GM23338 (cell line): ENCODE measurements at regions not wholly inside any gene's neighbourhood (a gene's known extent, or its start where the extent isn't known, plus 50 kb on each side); places are given as distances from the start of the nearest gene placed in this dataset.

Experiments used
- CREB1 ChIP-seq: fragments of 250-450 bp; sonication (Bioruptor Pico); IDR thresholded peaks from 2 replicates; pipeline ENCODE4 v1.5.0; 2020; ENCODE audit warnings: low read depth, mild to moderate bottlenecking, moderate library complexity
- ETS1 ChIP-seq: IDR thresholded peaks from 2 replicates; pipeline ENCODE4 v1.6.1; 2016; ENCODE audit warnings: antibody characterized with exemption
- EZH2 ChIP-seq: fragments of 200-600 bp; sonication (generic); IDR thresholded peaks from one replicate; pipeline ENCODE4 v1.8.0; 2017; ENCODE audit warnings: antibody characterized with exemption, mild to moderate bottlenecking, low read depth; ENCODE audit not compliant: unreplicated experiment
- EZH2phosphoT487 ChIP-seq: fragments of 200-600 bp; sonication (generic); IDR thresholded peaks from one replicate; pipeline ENCODE4 v1.8.1; 2018; ENCODE audit warnings: antibody characterized with exemption; ENCODE audit not compliant: unreplicated experiment
- JUNB ChIP-seq: IDR thresholded peaks from one replicate; pipeline ENCODE4 v1.6.1; 2016; ENCODE audit warnings: antibody characterized with exemption; ENCODE audit not compliant: unreplicated experiment
- POLR2AphosphoS5 ChIP-seq: IDR thresholded peaks from 2 replicates; pipeline ENCODE4 v1.6.1; 2016; ENCODE audit warnings: antibody characterized with exemption, low read depth
- REST ChIP-seq: IDR thresholded peaks from one replicate; pipeline ENCODE4 v1.6.1; 2018; ENCODE audit warnings: antibody characterized with exemption; ENCODE audit not compliant: unreplicated experiment
- ZNF114 ChIP-seq: fragments of 250-450 bp; sonication (Bioruptor Pico); IDR thresholded peaks from 2 replicates; pipeline ENCODE4 v1.5.0; 2020; ENCODE audit warnings: mild to moderate bottlenecking, moderate library complexity
- ZNF331 ChIP-seq: fragments of 250-450 bp; sonication (Bioruptor Pico); IDR thresholded peaks from 2 replicates; pipeline ENCODE4 v1.5.0; 2020; ENCODE audit warnings: low read depth, mild to moderate bottlenecking, moderate library complexity
- TF ChIP-seq, protein P1 (sequence below), 2 experiments: fragments of 200-600 bp in 1 of 2; sonication (generic) in 1 of 2; conservative IDR thresholded peaks; 2 replicates each; pipeline versions ENCODE4 v1.5.1 to v1.6.1; 2016 to 2017; ENCODE audit warnings: antibody characterized with exemption in 2 of 2, low read depth in 2 of 2, mild to moderate bottlenecking in 2 of 2, moderate library complexity in 1 of 2
- TF ChIP-seq, protein P2 (sequence below): fragments of 250-450 bp; sonication (Bioruptor Pico); IDR thresholded peaks from 2 replicates; pipeline ENCODE4 v1.5.0; 2020; ENCODE audit warnings: mild to moderate bottlenecking, moderate library complexity

GRCh38 chr16:65546353-65546791 lies 424.5 kb upstream of the CDH11 start:
- TF ChIP-seq CREB1 (CRISPR knock-in tag) (no peak), ETS1 (no peak), EZH2 (no peak), EZH2phosphoT487 (no peak), POLR2AphosphoS5 (no peak), ZNF331 (CRISPR knock-in tag) (no peak), REST (no peak), JUNB (no peak), ZNF114 (CRISPR knock-in tag) (no peak)
- TF ChIP-seq, protein P1, sequence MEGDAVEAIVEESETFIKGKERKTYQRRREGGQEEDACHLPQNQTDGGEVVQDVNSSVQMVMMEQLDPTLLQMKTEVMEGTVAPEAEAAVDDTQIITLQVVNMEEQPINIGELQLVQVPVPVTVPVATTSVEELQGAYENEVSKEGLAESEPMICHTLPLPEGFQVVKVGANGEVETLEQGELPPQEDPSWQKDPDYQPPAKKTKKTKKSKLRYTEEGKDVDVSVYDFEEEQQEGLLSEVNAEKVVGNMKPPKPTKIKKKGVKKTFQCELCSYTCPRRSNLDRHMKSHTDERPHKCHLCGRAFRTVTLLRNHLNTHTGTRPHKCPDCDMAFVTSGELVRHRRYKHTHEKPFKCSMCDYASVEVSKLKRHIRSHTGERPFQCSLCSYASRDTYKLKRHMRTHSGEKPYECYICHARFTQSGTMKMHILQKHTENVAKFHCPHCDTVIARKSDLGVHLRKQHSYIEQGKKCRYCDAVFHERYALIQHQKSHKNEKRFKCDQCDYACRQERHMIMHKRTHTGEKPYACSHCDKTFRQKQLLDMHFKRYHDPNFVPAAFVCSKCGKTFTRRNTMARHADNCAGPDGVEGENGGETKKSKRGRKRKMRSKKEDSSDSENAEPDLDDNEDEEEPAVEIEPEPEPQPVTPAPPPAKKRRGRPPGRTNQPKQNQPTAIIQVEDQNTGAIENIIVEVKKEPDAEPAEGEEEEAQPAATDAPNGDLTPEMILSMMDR (conservative IDR thresholded peaks at IDR 0.05; ENCODE audit: low read depth in 2 of 2) = no peak
- TF ChIP-seq, protein P2, sequence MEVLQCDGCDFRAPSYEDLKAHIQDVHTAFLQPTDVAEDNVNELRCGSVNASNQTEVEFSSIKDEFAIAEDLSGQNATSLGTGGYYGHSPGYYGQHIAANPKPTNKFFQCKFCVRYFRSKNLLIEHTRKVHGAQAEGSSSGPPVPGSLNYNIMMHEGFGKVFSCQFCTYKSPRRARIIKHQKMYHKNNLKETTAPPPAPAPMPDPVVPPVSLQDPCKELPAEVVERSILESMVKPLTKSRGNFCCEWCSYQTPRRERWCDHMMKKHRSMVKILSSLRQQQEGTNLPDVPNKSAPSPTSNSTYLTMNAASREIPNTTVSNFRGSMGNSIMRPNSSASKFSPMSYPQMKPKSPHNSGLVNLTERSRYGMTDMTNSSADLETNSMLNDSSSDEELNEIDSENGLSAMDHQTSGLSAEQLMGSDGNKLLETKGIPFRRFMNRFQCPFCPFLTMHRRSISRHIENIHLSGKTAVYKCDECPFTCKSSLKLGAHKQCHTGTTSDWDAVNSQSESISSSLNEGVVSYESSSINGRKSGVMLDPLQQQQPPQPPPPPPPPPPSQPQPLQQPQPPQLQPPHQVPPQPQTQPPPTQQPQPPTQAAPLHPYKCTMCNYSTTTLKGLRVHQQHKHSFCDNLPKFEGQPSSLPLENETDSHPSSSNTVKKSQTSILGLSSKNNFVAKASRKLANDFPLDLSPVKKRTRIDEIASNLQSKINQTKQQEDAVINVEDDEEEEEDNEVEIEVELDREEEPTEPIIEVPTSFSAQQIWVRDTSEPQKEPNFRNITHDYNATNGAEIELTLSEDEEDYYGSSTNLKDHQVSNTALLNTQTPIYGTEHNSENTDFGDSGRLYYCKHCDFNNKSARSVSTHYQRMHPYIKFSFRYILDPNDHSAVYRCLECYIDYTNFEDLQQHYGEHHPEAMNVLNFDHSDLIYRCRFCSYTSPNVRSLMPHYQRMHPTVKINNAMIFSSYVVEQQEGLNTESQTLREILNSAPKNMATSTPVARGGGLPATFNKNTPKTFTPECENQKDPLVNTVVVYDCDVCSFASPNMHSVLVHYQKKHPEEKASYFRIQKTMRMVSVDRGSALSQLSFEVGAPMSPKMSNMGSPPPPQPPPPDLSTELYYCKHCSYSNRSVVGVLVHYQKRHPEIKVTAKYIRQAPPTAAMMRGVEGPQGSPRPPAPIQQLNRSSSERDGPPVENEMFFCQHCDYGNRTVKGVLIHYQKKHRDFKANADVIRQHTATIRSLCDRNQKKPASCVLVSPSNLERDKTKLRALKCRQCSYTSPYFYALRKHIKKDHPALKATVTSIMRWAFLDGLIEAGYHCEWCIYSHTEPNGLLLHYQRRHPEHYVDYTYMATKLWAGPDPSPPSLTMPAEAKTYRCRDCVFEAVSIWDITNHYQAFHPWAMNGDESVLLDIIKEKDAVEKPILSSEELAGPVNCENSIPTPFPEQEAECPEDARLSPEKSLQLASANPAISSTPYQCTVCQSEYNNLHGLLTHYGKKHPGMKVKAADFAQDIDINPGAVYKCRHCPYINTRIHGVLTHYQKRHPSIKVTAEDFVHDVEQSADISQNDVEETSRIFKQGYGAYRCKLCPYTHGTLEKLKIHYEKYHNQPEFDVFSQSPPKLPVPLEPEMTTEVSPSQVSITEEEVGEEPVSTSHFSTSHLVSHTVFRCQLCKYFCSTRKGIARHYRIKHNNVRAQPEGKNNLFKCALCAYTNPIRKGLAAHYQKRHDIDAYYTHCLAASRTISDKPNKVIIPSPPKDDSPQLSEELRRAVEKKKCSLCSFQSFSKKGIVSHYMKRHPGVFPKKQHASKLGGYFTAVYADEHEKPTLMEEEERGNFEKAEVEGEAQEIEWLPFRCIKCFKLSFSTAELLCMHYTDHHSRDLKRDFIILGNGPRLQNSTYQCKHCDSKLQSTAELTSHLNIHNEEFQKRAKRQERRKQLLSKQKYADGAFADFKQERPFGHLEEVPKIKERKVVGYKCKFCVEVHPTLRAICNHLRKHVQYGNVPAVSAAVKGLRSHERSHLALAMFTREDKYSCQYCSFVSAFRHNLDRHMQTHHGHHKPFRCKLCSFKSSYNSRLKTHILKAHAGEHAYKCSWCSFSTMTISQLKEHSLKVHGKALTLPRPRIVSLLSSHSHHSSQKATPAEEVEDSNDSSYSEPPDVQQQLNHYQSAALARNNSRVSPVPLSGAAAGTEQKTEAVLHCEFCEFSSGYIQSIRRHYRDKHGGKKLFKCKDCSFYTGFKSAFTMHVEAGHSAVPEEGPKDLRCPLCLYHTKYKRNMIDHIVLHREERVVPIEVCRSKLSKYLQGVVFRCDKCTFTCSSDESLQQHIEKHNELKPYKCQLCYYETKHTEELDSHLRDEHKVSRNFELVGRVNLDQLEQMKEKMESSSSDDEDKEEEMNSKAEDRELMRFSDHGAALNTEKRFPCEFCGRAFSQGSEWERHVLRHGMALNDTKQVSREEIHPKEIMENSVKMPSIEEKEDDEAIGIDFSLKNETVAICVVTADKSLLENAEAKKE (CRISPR knock-in tag) = no peak
